ENCODE measurements at regions not wholly inside any gene's neighbourhood (a gene's known extent, or its start where the extent isn't known, plus 50 kb on each side); places are given as distances from the start of the nearest gene placed in this dataset.

GRCh38 chr2:131756141-131756907, 228.6 kb downstream of the CCDC74A start:
- Histone ChIP-seq H2BK5ac (ENCODE audit: low read depth, low read length) (no peak overlapping the region), H2AK5ac (ENCODE audit: low read depth, low read length) (no peak overlapping the region), H3K23me2 (ENCODE audit: low read depth, low read length) (no peaks in the 10 kb centered on the region), H2BK20ac (ENCODE audit: low read length) (no peak overlapping the region), H2AFZ (ENCODE audit: low read length) (no peak overlapping the region), H3K9ac (replicated peaks in 1 of 4; ENCODE audit: extremely low read depth in 1 of 4, low read depth in 3 of 4, low read length in 3 of 4) (no peak overlapping the region), H3K4me3 (ENCODE audit: extremely low read depth in 1 of 4, insufficient read depth in 2 of 4, low read depth in 3 of 4, low read length in 4 of 4) (no peak overlapping the region), H2BK120ac (replicated peaks; ENCODE audit: low read depth, low read length) (no peak overlapping the region), H3K23ac (ENCODE audit: insufficient read length) (no peak overlapping the region), H3K36me3 (ENCODE audit: control insufficient read depth in 2 of 4, insufficient read depth in 4 of 4, low read length in 3 of 4) (no peaks in the 10 kb centered on the region), H4K8ac (ENCODE audit: extremely low read depth, insufficient read depth, low read length) (no peak overlapping the region), H3K9me3 (ENCODE audit: insufficient read depth in 2 of 2, low read depth in 1 of 2, low read length in 1 of 2) (peaks cover 6 to 51% of the 10 kb centered on the region in 2 experiments; a peak in 3 of 4 replicates), H4K91ac (replicated peaks; ENCODE audit: insufficient read length, low read length) (no peak overlapping the region), H2BK15ac (ENCODE audit: low read length) (no peak overlapping the region), H2BK12ac (ENCODE audit: low read depth, low read length) (no peak overlapping the region), H3K4me1 (replicated peaks in 1 of 4; ENCODE audit: control insufficient read depth in 3 of 4, insufficient read depth in 4 of 4, low read length in 3 of 4) (no peaks in the 10 kb centered on the region), H4K20me1 (replicated peaks in 1 of 2; ENCODE audit: control insufficient read depth in 1 of 2, insufficient read depth in 2 of 2, low read length in 2 of 2) (no peaks in the 10 kb centered on the region), H3K4ac (replicated peaks; ENCODE audit: insufficient read length, low read depth, low read length) (no peak overlapping the region), H4K5ac (ENCODE audit: insufficient read length, low read depth, low read length) (no peak overlapping the region), H3K79me1 (ENCODE audit: low read depth, low read length) (no peaks in the 10 kb centered on the region), H3K14ac (ENCODE audit: insufficient read length) (no peak overlapping the region), H3K79me2 (ENCODE audit: control insufficient read depth in 1 of 2, insufficient read depth in 2 of 2, low read length in 2 of 2) (no peaks in the 10 kb centered on the region), H3K4me2 (ENCODE audit: insufficient read depth in 1 of 2, low read depth in 2 of 2, low read length in 2 of 2) (no peak overlapping the region), H3K27ac (ENCODE audit: low read depth, low read length) (no peak overlapping the region), H3K18ac (ENCODE audit: extremely low read depth, low read length) (no peak overlapping the region), H3K56ac (replicated peaks; ENCODE audit: insufficient read length, low read depth, low read length) (no peak overlapping the region), H3K27me3 (replicated peaks in 1 of 4; ENCODE audit: control insufficient read depth in 3 of 4, extremely low read depth in 1 of 4, insufficient read depth in 3 of 4, low read length in 3 of 4) (no peaks in the 10 kb centered on the region)
- CTCF ChIA-PET (ENCODE audit: partially characterized antibody), result no interaction called here
- no peak for DNase-seq (ENCODE audit: low read depth in 1 of 2, low spot score in 2 of 2)
- TF ChIP-seq NRF1 (IDR thresholded peaks at IDR 0.05; ENCODE audit: low read depth, low read length), result no peak
- TF ChIP-seq TAF1 (IDR thresholded peaks at IDR 0.05; ENCODE audit: low read depth, low read length), result no peak
- TF ChIP-seq FOSL1 (IDR thresholded peaks at IDR 0.05; ENCODE audit: insufficient read depth, low read depth, low read length), result no peak
- no peak for TF ChIP-seq BRCA1 (IDR thresholded peaks at IDR 0.05; ENCODE audit: low read depth, low read length)
- TF ChIP-seq, protein P1, sequence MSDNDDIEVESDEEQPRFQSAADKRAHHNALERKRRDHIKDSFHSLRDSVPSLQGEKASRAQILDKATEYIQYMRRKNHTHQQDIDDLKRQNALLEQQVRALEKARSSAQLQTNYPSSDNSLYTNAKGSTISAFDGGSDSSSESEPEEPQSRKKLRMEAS (IDR thresholded peaks at IDR 0.05), result no peak
- no peak for TF ChIP-seq ATF2 (IDR thresholded peaks at IDR 0.05; ENCODE audit: low read length)
- TF ChIP-seq TEAD4 (IDR thresholded peaks at IDR 0.05; ENCODE audit: low read depth, low read length), result no peak
- TF ChIP-seq KDM4A (IDR thresholded peaks at IDR 0.05; ENCODE audit: low read depth, low read length, severe bottlenecking), result no peak
- no peak for TF ChIP-seq GTF2F1 (IDR thresholded peaks at IDR 0.05; ENCODE audit: borderline replicate concordance, low read depth, low read length)
- no peak for TF ChIP-seq HDAC6 (IDR thresholded peaks at IDR 0.05; ENCODE audit: low read depth, low read length)
- TF ChIP-seq SRF (IDR thresholded peaks at IDR 0.05; ENCODE audit: low read depth, low read length), result no peak
- FAIRE-seq, result no peak
- 87% methylated on average over 11 of the region's 40 CpGs; no CpG with 5 or more reads in 1 of the 2 experiments for WGBS, 2 experiments (ENCODE audit: extremely low coverage in 1 of 2, insufficient coverage in 1 of 2, insufficient read length in 1 of 2, insufficient replicate concordance in 2 of 2, low coverage in 1 of 2, low lambda C conversion rate in 2 of 2, missing lambda C conversion rate in 1 of 2)
- POLR2A ChIA-PET (ENCODE audit: partially characterized antibody), result no interaction called here
